Common myeloid progenitor, CD34-positive (primary cell): ENCODE measurements at regions not wholly inside any gene's neighbourhood (a gene's known extent, or its start where the extent isn't known, plus 50 kb on each side); places are given as distances from the start of the nearest gene placed in this dataset.

Experiments used
- CTCF ChIA-PET: fragments of 350-600 bp; sonication (Branson Sonifier 250); formaldehyde crosslinking; loops from one replicate; lab custom pipeline; 2021; ENCODE audit warnings: antibody characterized with exemption; lab: Charles Lee
- POLR2A ChIA-PET: fragments of 350-600 bp; sonication (Branson Sonifier 250); formaldehyde crosslinking; loops from one replicate; lab custom pipeline; 2021; ENCODE audit warnings: antibody characterized with exemption; lab: Charles Lee
- DNase-seq, 3 donors: peaks; one replicate each; pipeline versions ENCODE4 v3.0.0 to v3.0.0-alpha.2; 2013
- H3K27ac ChIP-seq, 2 experiments: 1 replicate in 1 of 2; 2 replicates in 1 of 2; pipeline ENCODE4 v1.7.0; 2013; ENCODE audit warnings: inconsistent platforms in 2 of 2, low read length in 2 of 2, mild to moderate bottlenecking in 2 of 2, low read depth in 1 of 2, moderate library complexity in 1 of 2; ENCODE audit not compliant: severe bottlenecking in 2 of 2, insufficient read depth in 1 of 2, poor library complexity in 1 of 2
- H3K27me3 ChIP-seq, 5 experiments: replicated peaks in 2 of 5; 1 replicate in 3 of 5; 2 replicates in 2 of 5; pipeline versions ENCODE4 v1.6.1 to v1.7.0; 2013; ENCODE audit warnings: low read length in 4 of 5, mild to moderate bottlenecking in 2 of 5, moderate library complexity in 2 of 5, inconsistent platforms in 1 of 5; ENCODE audit not compliant: insufficient read depth in 5 of 5, control insufficient read depth in 4 of 5
- H3K36me3 ChIP-seq, 4 experiments: 1 replicate in 2 of 4; 2 replicates in 2 of 4; pipeline versions ENCODE4 v1.6.1 to v1.7.0; 2013; ENCODE audit warnings: low read length in 3 of 4, control low read depth in 1 of 4, mild to moderate bottlenecking in 1 of 4; ENCODE audit not compliant: control insufficient read depth in 4 of 4, insufficient read depth in 4 of 4
- H3K4me1 ChIP-seq, 4 experiments: 1 replicate in 3 of 4; 2 replicates in 1 of 4; pipeline versions ENCODE4 v1.6.1 to v1.7.1; 2013; ENCODE audit warnings: low read length in 3 of 4, mild to moderate bottlenecking in 3 of 4, control low read depth in 1 of 4, inconsistent platforms in 1 of 4, moderate library complexity in 1 of 4; ENCODE audit not compliant: control insufficient read depth in 4 of 4, insufficient read depth in 4 of 4; ENCODE audit errors: control extremely low read depth in 1 of 4
- H3K4me3 ChIP-seq, 7 experiments: 1 replicate in 4 of 7; 2 replicates in 3 of 7; pipeline versions ENCODE4 v1.5.1 to v1.7.0; 2013; ENCODE audit warnings: mild to moderate bottlenecking in 7 of 7, low read length in 6 of 7, moderate library complexity in 6 of 7, inconsistent platforms in 2 of 7, low read depth in 2 of 7, control low read depth in 1 of 7; ENCODE audit not compliant: insufficient read depth in 4 of 7, control insufficient read depth in 1 of 7; ENCODE audit errors: extremely low read depth in 1 of 7
- H3K9me3 ChIP-seq, 5 experiments: 1 replicate in 4 of 5; 2 replicates in 1 of 5; pipeline versions ENCODE4 v1.6.1 to v1.7.1; 2013; ENCODE audit warnings: low read length in 4 of 5, mild to moderate bottlenecking in 2 of 5, inconsistent platforms in 1 of 5, low read depth in 1 of 5, moderate library complexity in 1 of 5; ENCODE audit not compliant: control insufficient read depth in 4 of 5, insufficient read depth in 2 of 5; ENCODE audit errors: control extremely low read depth in 1 of 5
- WGBS: methylation state at CpG from one replicate; pipeline ENCODE4 v1.1.5; 2013; ENCODE audit not compliant: insufficient coverage; 5-methylcytosine and 5-hydroxymethylcytosine counted together

- Histone ChIP-seq H3K9me3 (no peaks in the 10 kb centered on the region), H3K4me1 (no peaks in the 10 kb centered on the region), H3K4me3 (no peak overlapping the region), H3K27me3 (no peaks in the 10 kb centered on the region), H3K27ac (no peak overlapping the region), H3K36me3 (no peaks in the 10 kb centered on the region)
- WGBS = 86% methylated on average over 1 of the region's 6 CpGs
- no peak for DNase-seq
- ChIA-PET POLR2A (no interaction called here), CTCF (no interaction called here)
Measured at GRCh38 chr3:459311-459670, 262.7 kb downstream of the CHL1 start.

- Histone ChIP-seq H3K36me3 (no peaks in the 10 kb centered on the region), H3K27ac (no peak overlapping the region), H3K9me3 (no peaks in the 10 kb centered on the region), H3K27me3 (no peaks in the 10 kb centered on the region), H3K4me1 (no peaks in the 10 kb centered on the region), H3K4me3 (no peak overlapping the region)
- no CpG with 5 or more reads among the region's 2 CpGs for WGBS
- CTCF ChIA-PET = no interaction called here
- no peak for DNase-seq
- POLR2A ChIA-PET = no interaction called here
Measured at GRCh38 chr3:461006-461405, 264.4 kb downstream of the CHL1 start.

- Histone ChIP-seq H3K4me3 (no peak overlapping the region), H3K4me1 (no peaks in the 10 kb centered on the region), H3K36me3 (no peaks in the 10 kb centered on the region), H3K27ac (no peak overlapping the region), H3K27me3 (no peaks in the 10 kb centered on the region), H3K9me3 (no peaks in the 10 kb centered on the region)
- WGBS = 87% methylated on average over 2 of the region's 4 CpGs
- no peak for DNase-seq
- CTCF ChIA-PET = no interaction called here
- POLR2A ChIA-PET = no interaction called here
Measured at GRCh38 chr3:462851-463250, 266.3 kb downstream of the CHL1 start.

GRCh38 chr3:463252-464192 lies 267.0 kb downstream of the CHL1 start:
- Histone ChIP-seq H3K27me3 (no peaks in the 10 kb centered on the region), H3K27ac (no peak overlapping the region), H3K4me3 (no peak overlapping the region), H3K36me3 (no peaks in the 10 kb centered on the region), H3K4me1 (no peaks in the 10 kb centered on the region), H3K9me3 (no peaks in the 10 kb centered on the region)
- CTCF ChIA-PET = no interaction called here
- 92% methylated on average over 2 of the region's 7 CpGs for WGBS
- no peak for DNase-seq
- POLR2A ChIA-PET = no interaction called here

DNA sequence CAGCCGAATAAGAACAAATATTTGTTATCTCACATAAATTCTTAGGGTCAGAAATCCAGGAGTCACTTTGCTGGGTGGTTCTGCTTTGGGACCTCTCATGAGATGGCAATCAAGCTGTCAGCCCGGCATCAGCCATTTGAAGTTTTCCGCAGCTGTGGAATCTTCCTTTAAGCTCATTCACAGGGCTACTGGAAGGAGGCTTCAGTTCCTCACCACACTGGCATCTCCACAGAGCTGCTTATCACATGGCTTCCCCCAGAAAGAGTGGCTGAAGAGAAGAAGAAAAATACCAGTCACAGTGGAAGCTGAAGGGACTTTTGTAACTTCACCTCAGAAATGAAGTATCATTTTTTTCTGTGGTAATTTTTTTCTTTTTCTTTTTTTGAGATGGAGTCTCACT lies 267.7 kb downstream of the CHL1 start:
- ChIA-PET POLR2A (no interaction called here), CTCF (no interaction called here)
- H3K36me3 ChIP-seq = no peaks in the 10 kb centered on the region
- H3K4me3 ChIP-seq = no peak overlapping the region
- no peaks in the 10 kb centered on the region for H3K27me3 ChIP-seq
- no peaks in the 10 kb centered on the region for H3K4me1 ChIP-seq
- 83% methylated on average over 1 of the region's 3 CpGs for WGBS
- no peaks in the 10 kb centered on the region for H3K9me3 ChIP-seq
- no peak overlapping the region for H3K27ac ChIP-seq
- no peak for DNase-seq

- ChIA-PET POLR2A (no interaction called here), CTCF (no interaction called here)
- Histone ChIP-seq H3K27me3 (no peaks in the 10 kb centered on the region), H3K36me3 (no peaks in the 10 kb centered on the region), H3K9me3 (no peaks in the 10 kb centered on the region), H3K4me1 (no peaks in the 10 kb centered on the region), H3K27ac (no peak overlapping the region), H3K4me3 (no peak overlapping the region)
- 40% methylated on average over 3 of the region's 5 CpGs for WGBS
- peak in 1 of 3 donors; percentile 1 for DNase-seq
Measured at GRCh38 chr3:468172-468571, 271.6 kb downstream of the CHL1 start.

GRCh38 chr3:473033-473800 lies 276.7 kb downstream of the CHL1 start:
- Histone ChIP-seq H3K27me3 (no peaks in the 10 kb centered on the region), H3K4me3 (no peak overlapping the region), H3K9me3 (peaks cover 0 to 3% (median 0%) of the 10 kb centered on the region in 5 experiments), H3K27ac (no peak overlapping the region), H3K36me3 (no peaks in the 10 kb centered on the region), H3K4me1 (no peaks in the 10 kb centered on the region)
- CTCF ChIA-PET = no interaction called here
- POLR2A ChIA-PET = no interaction called here
- DNase-seq = no peak
- 40% methylated on average over 2 of the region's 5 CpGs for WGBS
